Endodermal cell (in vitro differentiated cells): ENCODE measurements at regions not wholly inside any gene's neighbourhood (a gene's known extent, or its start where the extent isn't known, plus 50 kb on each side); places are given as distances from the start of the nearest gene placed in this dataset.

Experiments used
- DNase-seq: peaks from one replicate; pipeline ENCODE4 v3.0.0-alpha.2; 2017
- H3K27ac ChIP-seq: 2 replicates; pipeline ENCODE4 v1.5.1; 2013; ENCODE audit warnings: mild to moderate bottlenecking, low read depth, low read length, moderate library complexity
- H3K27me3 ChIP-seq: 2 replicates; pipeline ENCODE4 v1.6.1; 2013; ENCODE audit warnings: mild to moderate bottlenecking, low read length, moderate library complexity; ENCODE audit not compliant: insufficient read depth, control insufficient read depth, poor library complexity, severe bottlenecking
- H3K36me3 ChIP-seq: 2 replicates; pipeline ENCODE4 v1.7.0; 2013; ENCODE audit warnings: mild to moderate bottlenecking, low read length, moderate library complexity; ENCODE audit not compliant: control insufficient read depth, insufficient read depth
- H3K4me1 ChIP-seq: one replicate; pipeline ENCODE4 v1.7.0; 2013; ENCODE audit warnings: low read length; ENCODE audit not compliant: control insufficient read depth, insufficient read depth
- H3K4me3 ChIP-seq: 2 replicates; pipeline ENCODE4 v1.5.1; 2013; ENCODE audit warnings: mild to moderate bottlenecking, low read length, moderate library complexity
- H3K9ac ChIP-seq: 2 replicates; pipeline ENCODE4 v1.6.1; 2013; ENCODE audit warnings: mild to moderate bottlenecking, low read length, moderate library complexity; ENCODE audit not compliant: poor library complexity, severe bottlenecking; ENCODE audit errors: extremely low read depth
- H3K9me3 ChIP-seq: 2 replicates; pipeline ENCODE4 v1.6.1; 2013; ENCODE audit warnings: mild to moderate bottlenecking, low read length, moderate library complexity; ENCODE audit not compliant: control insufficient read depth
- H3K27ac Mint-ChIP-seq: 2 replicates; pipeline ENCODE4 v1.8.0; 2020; ENCODE audit warnings: mixed read lengths
- H3K27me3 Mint-ChIP-seq: 2 replicates; pipeline ENCODE4 v1.8.0; 2021; ENCODE audit warnings: mild to moderate bottlenecking, mixed read lengths; ENCODE audit not compliant: insufficient read depth
- H3K36me3 Mint-ChIP-seq: 2 replicates; pipeline ENCODE4 v1.8.0; 2020; ENCODE audit warnings: low read depth, mixed read lengths
- H3K4me1 Mint-ChIP-seq: 2 replicates; pipeline ENCODE4 v1.8.0; 2020; ENCODE audit warnings: mixed read lengths
- H3K4me3 Mint-ChIP-seq: 2 replicates; pipeline ENCODE4 v1.8.0; 2020; ENCODE audit warnings: mild to moderate bottlenecking, moderate library complexity, mixed read lengths
- H3K9me3 Mint-ChIP-seq: 2 replicates; pipeline ENCODE4 v1.8.0; 2020; ENCODE audit warnings: mild to moderate bottlenecking, mixed read lengths
- WGBS, 2 experiments: methylation state at CpG; one replicate each; pipeline versions ENCODE4 v1.1.5 to v1.1.7; 2013; ENCODE audit warnings: missing lambda C conversion rate in 2 of 2, mixed read lengths in 1 of 2; ENCODE audit not compliant: insufficient coverage in 1 of 2, insufficient read length in 1 of 2; 5-methylcytosine and 5-hydroxymethylcytosine counted together
- TF ChIP-seq, protein P1 (sequence below): fragments of 200-600 bp; sonication (generic); conservative IDR thresholded peaks from 2 replicates; pipeline ENCODE4 v1.5.0; 2021; ENCODE audit warnings: antibody characterized with exemption, mild to moderate bottlenecking

DNA sequence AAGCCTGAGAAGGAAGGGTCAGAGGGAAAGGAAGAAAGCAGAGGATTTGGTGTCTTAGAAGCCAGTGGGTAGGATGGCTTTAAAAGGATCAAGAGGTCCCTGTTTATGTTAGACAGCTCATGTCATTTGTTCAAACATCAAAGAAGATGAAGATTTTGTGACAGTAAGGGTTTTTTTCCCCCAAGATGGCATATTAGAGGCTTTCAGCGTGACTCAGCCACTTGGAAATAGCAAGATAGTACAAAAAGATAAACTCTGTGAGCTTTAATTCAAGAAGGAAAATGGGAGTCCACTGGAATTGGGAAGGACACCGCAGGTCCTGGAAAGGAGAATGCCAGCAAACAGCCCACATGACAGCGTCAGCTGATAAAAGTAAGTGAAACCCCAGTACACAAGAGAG is 467.1 kb upstream of the THBS1 start:
- Mint-ChIP-seq H3K4me1 (peaks cover 5% of the 10 kb centered on the region), H3K4me3 (no peak overlapping the region), H3K27me3 (peaks cover 4% of the 10 kb centered on the region), H3K27ac (no peak overlapping the region), H3K36me3 (no peaks in the 10 kb centered on the region), H3K9me3 (peaks cover 13% of the 10 kb centered on the region)
- H3K4me1 ChIP-seq: no peaks in the 10 kb centered on the region
- peaks cover 20% of the 10 kb centered on the region for H3K9me3 ChIP-seq
- no peak overlapping the region for H3K9ac ChIP-seq
- no peak for DNase-seq
- H3K27ac ChIP-seq: no peak overlapping the region
- TF ChIP-seq, protein P1, sequence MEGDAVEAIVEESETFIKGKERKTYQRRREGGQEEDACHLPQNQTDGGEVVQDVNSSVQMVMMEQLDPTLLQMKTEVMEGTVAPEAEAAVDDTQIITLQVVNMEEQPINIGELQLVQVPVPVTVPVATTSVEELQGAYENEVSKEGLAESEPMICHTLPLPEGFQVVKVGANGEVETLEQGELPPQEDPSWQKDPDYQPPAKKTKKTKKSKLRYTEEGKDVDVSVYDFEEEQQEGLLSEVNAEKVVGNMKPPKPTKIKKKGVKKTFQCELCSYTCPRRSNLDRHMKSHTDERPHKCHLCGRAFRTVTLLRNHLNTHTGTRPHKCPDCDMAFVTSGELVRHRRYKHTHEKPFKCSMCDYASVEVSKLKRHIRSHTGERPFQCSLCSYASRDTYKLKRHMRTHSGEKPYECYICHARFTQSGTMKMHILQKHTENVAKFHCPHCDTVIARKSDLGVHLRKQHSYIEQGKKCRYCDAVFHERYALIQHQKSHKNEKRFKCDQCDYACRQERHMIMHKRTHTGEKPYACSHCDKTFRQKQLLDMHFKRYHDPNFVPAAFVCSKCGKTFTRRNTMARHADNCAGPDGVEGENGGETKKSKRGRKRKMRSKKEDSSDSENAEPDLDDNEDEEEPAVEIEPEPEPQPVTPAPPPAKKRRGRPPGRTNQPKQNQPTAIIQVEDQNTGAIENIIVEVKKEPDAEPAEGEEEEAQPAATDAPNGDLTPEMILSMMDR: no peak
- 90 to 91% methylated on average over 2 to 3 of the region's 3 CpGs for WGBS, 2 experiments
- H3K36me3 ChIP-seq: no peaks in the 10 kb centered on the region
- H3K27me3 ChIP-seq: no peaks in the 10 kb centered on the region
- no peak overlapping the region for H3K4me3 ChIP-seq

DNA sequence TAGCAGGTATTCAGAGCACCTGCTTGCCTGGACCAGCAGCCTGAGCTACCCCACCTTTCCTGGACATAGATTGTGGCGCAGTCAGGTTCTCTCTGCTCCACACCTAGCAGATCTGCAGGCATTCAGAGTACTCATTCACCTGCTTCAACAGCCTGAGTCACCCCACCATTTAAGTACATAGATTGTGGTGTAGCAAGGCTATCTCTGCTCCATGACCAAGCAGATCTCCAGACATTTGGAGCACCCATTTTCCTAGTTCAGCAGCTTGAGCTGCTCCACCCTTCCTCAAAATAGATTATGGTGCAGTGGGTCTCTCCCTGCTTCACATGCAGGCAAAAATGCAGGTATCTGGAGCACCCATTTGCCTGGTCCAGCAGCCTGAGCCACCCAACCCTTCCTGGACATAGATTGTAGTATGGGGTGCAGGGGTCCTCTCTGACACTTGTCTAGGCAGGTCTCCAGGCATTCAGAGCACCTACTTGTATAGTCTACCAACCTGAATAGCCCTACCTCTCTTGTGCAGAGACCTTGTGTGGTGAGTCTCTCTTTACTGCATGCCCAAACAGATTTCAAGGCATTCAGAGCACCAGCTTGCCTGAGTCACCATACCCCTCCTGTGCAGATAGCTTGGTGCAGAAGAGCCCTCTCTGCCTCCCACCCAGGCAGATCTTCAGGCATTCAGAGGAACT is 466.0 kb upstream of the THBS1 start:
- Histone ChIP-seq H3K4me3 (no peak overlapping the region), H3K27ac (no peak overlapping the region), H3K36me3 (no peaks in the 10 kb centered on the region), H3K4me1 (no peaks in the 10 kb centered on the region), H3K9ac (no peak overlapping the region), H3K9me3 (peaks cover 20% of the 10 kb centered on the region), H3K27me3 (no peaks in the 10 kb centered on the region)
- DNase-seq: no peak
- TF ChIP-seq, protein P1: no peak
- Mint-ChIP-seq H3K27me3 (peaks cover 4% of the 10 kb centered on the region), H3K4me1 (peaks cover 5% of the 10 kb centered on the region), H3K9me3 (peaks cover 13% of the 10 kb centered on the region), H3K4me3 (no peak overlapping the region), H3K36me3 (no peaks in the 10 kb centered on the region), H3K27ac (no peak overlapping the region)
- WGBS, 2 experiments: 80% methylated on average over 1 of the region's 1 CpG

DNA sequence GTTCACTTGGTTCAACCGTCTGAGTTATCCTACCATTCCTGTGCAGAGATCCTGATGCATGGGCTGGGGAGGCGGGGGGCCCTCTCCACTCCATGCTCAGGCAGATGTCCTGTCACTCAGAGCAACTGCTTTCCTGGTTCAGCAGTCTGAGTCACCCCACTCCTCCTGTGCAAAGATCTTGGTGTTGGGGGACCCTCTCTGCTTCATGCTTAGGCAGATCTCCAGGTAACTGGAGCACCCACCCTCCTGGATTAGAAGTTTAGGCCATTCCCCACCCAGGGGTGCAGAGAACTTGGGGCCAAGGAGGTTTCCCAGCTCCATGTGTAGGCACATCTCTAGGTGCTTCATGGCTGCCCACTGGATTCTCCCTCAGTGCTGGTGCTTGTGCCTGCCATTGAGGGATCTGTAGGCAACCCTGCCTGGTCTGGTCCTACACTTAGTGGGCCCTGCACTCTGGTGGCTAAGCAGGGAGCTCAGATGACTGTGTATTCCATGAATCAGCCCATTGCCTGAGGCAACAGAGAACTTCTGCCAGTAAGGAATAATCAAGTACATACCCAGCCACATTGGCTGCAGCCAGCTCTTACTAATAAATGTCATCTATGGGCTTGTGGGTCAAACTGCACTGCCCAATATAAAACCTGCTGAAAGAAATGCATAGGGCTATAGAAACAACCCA is 465.4 kb upstream of the THBS1 start:
- Histone ChIP-seq H3K27ac (no peak overlapping the region), H3K36me3 (no peaks in the 10 kb centered on the region), H3K4me3 (no peak overlapping the region), H3K27me3 (no peaks in the 10 kb centered on the region), H3K4me1 (no peaks in the 10 kb centered on the region), H3K9me3 (peaks cover 20% of the 10 kb centered on the region), H3K9ac (no peak overlapping the region)
- Mint-ChIP-seq H3K4me1 (peaks cover 5% of the 10 kb centered on the region), H3K36me3 (no peaks in the 10 kb centered on the region), H3K4me3 (no peak overlapping the region), H3K27ac (no peak overlapping the region), H3K27me3 (peaks cover 4% of the 10 kb centered on the region), H3K9me3 (peaks cover 13% of the 10 kb centered on the region)
- whole genome bisulfite sequencing, 2 experiments: 60 to 93% methylated on average over 1 to 2 of the region's 2 CpGs
- TF ChIP-seq, protein P1: no peak
- DNase-seq: no peak
